Fibroblast of lung (primary cell): ENCODE measurements at regions not wholly inside any gene's neighbourhood (a gene's known extent, or its start where the extent isn't known, plus 50 kb on each side); places are given as distances from the start of the nearest gene placed in this dataset.

ENCODE experiments used
- EZH2 ChIP-seq: IDR thresholded peaks from 2 replicates; pipeline ENCODE4 v1.5.1; 2012; ENCODE audit warnings: low read length, control low read depth, mild to moderate bottlenecking; ENCODE audit errors: missing control alignments
- TF ChIP-seq, protein P1 (sequence below), 2 donors: IDR thresholded peaks in 1 of 2; conservative IDR thresholded peaks in 1 of 2; 1 replicate in 1 of 2; 2 replicates in 1 of 2; pipeline ENCODE4 v1.5.1; 2011 to 2012; ENCODE audit warnings: low read length in 2 of 2, control low read depth in 1 of 2, inconsistent platforms in 1 of 2, low read depth in 1 of 2, mild to moderate bottlenecking in 1 of 2

DNA sequence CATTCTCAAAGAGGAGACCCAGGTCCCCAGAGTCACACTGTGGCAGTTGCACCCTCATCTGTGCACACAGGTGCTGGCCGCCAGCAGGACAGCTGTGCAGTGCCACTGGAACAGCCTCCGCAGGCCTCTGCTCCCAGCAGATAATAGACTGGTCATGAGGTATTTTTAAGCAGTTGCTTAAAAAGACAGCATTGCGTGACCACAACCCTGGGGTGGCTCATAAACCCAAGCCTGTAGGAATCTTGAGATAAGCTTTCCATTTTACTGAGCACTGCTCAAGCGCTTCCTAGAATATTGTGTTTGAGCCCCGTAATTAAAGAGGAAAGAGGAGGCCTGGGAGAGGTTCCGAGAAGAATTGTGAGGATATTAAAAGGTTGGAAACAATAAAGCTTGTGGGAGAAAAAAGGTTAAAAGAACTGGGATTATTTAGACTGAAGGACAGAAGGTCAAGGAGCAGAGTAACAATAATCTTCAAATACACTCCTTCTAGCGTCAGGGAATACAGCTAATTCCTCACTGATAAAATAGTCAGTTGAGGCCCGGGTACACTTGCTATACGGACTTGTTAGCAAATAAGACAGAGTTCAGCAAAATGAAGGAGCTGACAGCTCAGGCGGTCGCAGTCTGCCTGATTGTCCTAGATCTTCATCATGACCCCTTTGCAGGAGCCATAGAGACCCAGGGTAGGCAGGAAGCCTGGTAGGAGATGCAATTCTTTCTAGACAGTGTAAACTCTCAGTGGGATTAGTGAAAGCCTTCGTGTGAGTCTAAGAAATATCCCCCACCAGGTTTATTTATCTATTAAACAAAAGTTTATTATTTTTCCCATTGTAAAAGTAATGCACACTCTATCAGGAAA, 86.2 kb upstream of the KIT start:
- TF ChIP-seq, protein P1, sequence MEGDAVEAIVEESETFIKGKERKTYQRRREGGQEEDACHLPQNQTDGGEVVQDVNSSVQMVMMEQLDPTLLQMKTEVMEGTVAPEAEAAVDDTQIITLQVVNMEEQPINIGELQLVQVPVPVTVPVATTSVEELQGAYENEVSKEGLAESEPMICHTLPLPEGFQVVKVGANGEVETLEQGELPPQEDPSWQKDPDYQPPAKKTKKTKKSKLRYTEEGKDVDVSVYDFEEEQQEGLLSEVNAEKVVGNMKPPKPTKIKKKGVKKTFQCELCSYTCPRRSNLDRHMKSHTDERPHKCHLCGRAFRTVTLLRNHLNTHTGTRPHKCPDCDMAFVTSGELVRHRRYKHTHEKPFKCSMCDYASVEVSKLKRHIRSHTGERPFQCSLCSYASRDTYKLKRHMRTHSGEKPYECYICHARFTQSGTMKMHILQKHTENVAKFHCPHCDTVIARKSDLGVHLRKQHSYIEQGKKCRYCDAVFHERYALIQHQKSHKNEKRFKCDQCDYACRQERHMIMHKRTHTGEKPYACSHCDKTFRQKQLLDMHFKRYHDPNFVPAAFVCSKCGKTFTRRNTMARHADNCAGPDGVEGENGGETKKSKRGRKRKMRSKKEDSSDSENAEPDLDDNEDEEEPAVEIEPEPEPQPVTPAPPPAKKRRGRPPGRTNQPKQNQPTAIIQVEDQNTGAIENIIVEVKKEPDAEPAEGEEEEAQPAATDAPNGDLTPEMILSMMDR (conservative IDR thresholded peaks at IDR 0.05 in 1 of 2, IDR thresholded peaks at IDR 0.05 in 1 of 2; ENCODE audit: low read depth in 1 of 2, low read length in 2 of 2), result no peak
- TF ChIP-seq EZH2, result no peak
